Smooth muscle cell (in vitro differentiated cells): ENCODE measurements at regions not wholly inside any gene's neighbourhood (a gene's known extent, or its start where the extent isn't known, plus 50 kb on each side); places are given as distances from the start of the nearest gene placed in this dataset.
"Not testable (repeated sequence)": the region's sequence is repeated elsewhere in the genome, so short reads cannot be mapped to it uniquely, and the experiment has no call there.

ENCODE experiments used
- DNase-seq: peaks from one replicate; lab custom pipeline; 2025; ENCODE audit not compliant: unreplicated experiment; lab: John Stamatoyannopoulos, UW
- H2AFZ ChIP-seq: fragments of 200-600 bp; sonication (generic); 2 replicates; pipeline ENCODE4 v1.6.0; 2016; ENCODE audit warnings: antibody characterized with exemption, low read depth, mild to moderate bottlenecking
- H3F3A ChIP-seq: fragments of 200-600 bp; sonication (generic); 2 replicates; pipeline ENCODE4 v1.6.0; 2017; ENCODE audit warnings: antibody characterized with exemption, low read depth
- H3K27ac ChIP-seq: fragments of 200-600 bp; sonication (generic); 2 replicates; pipeline ENCODE4 v1.5.1; 2016; ENCODE audit warnings: low read depth, mild to moderate bottlenecking
- H3K27me3 ChIP-seq: fragments of 200-600 bp; sonication (generic); 2 replicates; pipeline ENCODE4 v1.6.1; 2016; ENCODE audit warnings: low read depth, mild to moderate bottlenecking
- H3K36me3 ChIP-seq: fragments of 200-600 bp; sonication (generic); 2 replicates; pipeline ENCODE4 v1.5.1; 2016; ENCODE audit warnings: low read depth
- H3K4me1 ChIP-seq: fragments of 200-600 bp; sonication (generic); 2 replicates; pipeline ENCODE4 v1.5.1; 2016; ENCODE audit warnings: low read depth
- H3K4me2 ChIP-seq: fragments of 200-600 bp; sonication (generic); 2 replicates; pipeline ENCODE4 v1.6.0; 2016; ENCODE audit warnings: mild to moderate bottlenecking
- H3K4me3 ChIP-seq: fragments of 200-600 bp; sonication (generic); 2 replicates; pipeline ENCODE4 v1.5.1; 2016; ENCODE audit warnings: mild to moderate bottlenecking
- H3K79me2 ChIP-seq: fragments of 200-600 bp; sonication (generic); 2 replicates; pipeline ENCODE4 v1.6.0; 2016; ENCODE audit warnings: low read depth, mild to moderate bottlenecking
- H3K9ac ChIP-seq: fragments of 200-600 bp; sonication (generic); 2 replicates; pipeline ENCODE4 v1.6.0; 2016; ENCODE audit warnings: low read depth
- H3K9me3 ChIP-seq: fragments of 200-600 bp; sonication (generic); replicated peaks from 2 replicates; pipeline ENCODE4 v1.5.1; 2016; ENCODE audit warnings: low read depth
- H4K20me1 ChIP-seq: fragments of 200-600 bp; sonication (generic); 2 replicates; pipeline ENCODE4 v1.6.0; 2016; ENCODE audit warnings: low read depth
- WGBS: methylation state at CpG from one replicate; pipeline ENCODE4 v1.1.7; 2016; ENCODE audit warnings: low lambda C conversion rate; 5-methylcytosine and 5-hydroxymethylcytosine counted together
- TF ChIP-seq, protein P1 (sequence below): fragments of 200-600 bp; sonication (generic); IDR thresholded peaks from 2 replicates; pipeline ENCODE4 v1.5.1; 2017; ENCODE audit warnings: borderline replicate concordance, mild to moderate bottlenecking, antibody characterized with exemption; ENCODE audit not compliant: insufficient read depth, poor library complexity, severe bottlenecking

DNA sequence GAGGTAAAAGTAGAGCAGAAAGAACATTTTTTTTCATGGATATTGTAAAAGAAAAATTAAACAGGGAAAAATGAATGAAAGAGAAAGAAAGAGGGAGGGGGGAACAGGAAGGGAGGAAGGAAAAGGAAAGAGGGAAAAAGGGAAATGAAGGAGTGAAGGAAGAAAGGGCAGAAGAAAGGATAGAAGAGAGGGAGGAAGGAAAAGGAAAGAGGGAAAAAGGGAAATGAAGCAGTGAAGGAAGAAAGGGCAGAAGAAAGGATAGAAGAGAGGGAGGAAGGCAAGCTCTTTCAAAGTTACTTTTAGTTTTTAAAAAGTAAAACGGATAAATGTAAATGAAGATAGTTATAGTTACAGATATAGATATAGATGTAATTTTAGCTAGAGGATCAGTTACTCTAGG is 1676.7 kb downstream of the MRPL39 start:
- Histone ChIP-seq H2AFZ (no peak overlapping the region), H3K27me3 (no peaks in the 10 kb centered on the region), H3K36me3 (no peaks in the 10 kb centered on the region), H4K20me1 (no peaks in the 10 kb centered on the region), H3K4me1 (no peaks in the 10 kb centered on the region), H3K27ac (no peak overlapping the region), H3K9ac (no peak overlapping the region), H3F3A (no peaks in the 10 kb centered on the region), H3K4me2 (no peak overlapping the region), H3K9me3 (no peaks in the 10 kb centered on the region), H3K79me2 (no peaks in the 10 kb centered on the region), H3K4me3 (no peak overlapping the region)
- 47% methylated on average over 1 of the region's 1 CpG for whole genome bisulfite sequencing
- DNase-seq, result no peak
- TF ChIP-seq, protein P1, sequence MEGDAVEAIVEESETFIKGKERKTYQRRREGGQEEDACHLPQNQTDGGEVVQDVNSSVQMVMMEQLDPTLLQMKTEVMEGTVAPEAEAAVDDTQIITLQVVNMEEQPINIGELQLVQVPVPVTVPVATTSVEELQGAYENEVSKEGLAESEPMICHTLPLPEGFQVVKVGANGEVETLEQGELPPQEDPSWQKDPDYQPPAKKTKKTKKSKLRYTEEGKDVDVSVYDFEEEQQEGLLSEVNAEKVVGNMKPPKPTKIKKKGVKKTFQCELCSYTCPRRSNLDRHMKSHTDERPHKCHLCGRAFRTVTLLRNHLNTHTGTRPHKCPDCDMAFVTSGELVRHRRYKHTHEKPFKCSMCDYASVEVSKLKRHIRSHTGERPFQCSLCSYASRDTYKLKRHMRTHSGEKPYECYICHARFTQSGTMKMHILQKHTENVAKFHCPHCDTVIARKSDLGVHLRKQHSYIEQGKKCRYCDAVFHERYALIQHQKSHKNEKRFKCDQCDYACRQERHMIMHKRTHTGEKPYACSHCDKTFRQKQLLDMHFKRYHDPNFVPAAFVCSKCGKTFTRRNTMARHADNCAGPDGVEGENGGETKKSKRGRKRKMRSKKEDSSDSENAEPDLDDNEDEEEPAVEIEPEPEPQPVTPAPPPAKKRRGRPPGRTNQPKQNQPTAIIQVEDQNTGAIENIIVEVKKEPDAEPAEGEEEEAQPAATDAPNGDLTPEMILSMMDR, result no peak

DNA sequence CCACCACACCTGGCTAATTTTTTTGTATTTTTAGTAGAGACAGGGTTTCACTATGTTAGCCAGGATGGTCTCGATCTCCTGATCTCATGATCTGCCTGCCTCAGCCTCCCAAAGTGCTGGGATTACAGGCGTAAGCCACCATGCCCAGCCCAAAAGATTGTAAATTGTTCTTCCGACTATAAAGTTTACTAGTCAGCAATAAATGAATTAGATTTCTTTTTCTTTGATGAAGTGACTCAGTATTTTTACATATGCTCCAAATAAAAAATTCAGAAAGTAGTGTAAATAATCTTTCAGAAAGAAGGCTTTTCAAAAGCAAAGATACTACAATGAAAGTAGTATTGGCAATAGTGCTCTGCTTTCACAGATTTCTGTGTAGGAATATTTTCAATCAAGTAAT is 1680.9 kb downstream of the MRPL39 start:
- not testable (repeated sequence) for H3K9me3 ChIP-seq

DNA sequence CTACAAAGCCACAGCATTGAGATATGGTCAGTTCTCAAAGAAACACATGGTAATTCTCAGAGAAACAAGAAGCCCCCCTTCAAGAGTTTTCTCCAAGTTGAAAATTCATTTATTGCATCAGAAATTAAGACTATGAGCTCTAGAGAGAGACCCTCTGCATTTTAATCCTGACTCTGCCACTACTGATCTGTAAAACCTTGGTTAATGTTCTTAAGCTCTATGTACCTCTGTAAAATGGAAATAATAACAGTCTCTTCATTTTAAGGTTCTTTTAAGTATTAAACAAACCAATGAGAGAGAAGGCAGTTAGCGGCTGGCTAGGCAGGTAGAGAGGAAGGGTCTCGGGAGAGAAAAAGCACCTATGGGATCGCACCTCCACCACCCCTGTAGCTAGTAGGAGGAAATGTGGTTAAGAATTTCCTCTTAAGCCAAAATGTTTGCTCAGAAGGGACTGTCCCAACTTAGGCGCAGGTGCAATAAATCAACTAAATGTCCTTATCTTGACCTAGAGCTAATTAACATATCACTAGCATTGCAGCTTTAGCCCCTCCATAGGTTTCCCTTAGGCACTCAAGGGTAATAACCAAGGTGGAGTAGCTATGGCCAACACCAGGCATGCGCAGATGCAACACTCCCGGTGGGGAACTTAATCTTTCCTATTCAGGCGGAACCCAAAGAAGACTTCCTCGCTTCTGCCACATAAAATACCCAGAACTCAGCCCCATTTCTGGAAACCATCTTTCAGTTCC is 1685.4 kb downstream of the MRPL39 start:
- TF ChIP-seq, protein P1, result no peak
- no peak for DNase-seq

More for the DNA sequence above, 1680.9 kb downstream of the MRPL39 start:
- not testable (repeated sequence) for H3K79me2 ChIP-seq, H3K27me3 ChIP-seq, H4K20me1 ChIP-seq, H3F3A ChIP-seq, H2AFZ ChIP-seq, H3K27ac ChIP-seq, H3K4me2 ChIP-seq, H3K4me3 ChIP-seq, H3K4me1 ChIP-seq, H3K9ac ChIP-seq, H3K36me3 ChIP-seq, DNase-seq
- 77% methylated on average over 3 of the region's 3 CpGs for WGBS

DNA sequence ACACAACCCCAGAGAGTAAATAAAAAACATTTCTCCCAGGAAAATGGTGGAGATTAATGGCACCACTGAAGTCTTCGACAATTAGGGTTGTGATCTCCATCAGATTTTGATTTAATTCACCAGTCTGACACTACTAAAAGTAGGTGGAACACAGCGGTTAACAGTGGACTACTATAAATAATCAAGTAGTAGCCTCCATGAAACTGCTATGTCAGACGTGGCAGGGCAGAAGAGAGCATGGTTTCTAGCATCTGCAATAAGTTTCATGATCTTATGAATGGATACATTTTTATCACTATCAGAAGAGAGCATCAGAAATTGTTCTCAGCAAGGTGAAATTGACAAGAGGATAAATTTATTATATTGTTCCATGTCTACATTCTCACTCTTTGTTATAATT is 1706.6 kb downstream of the MRPL39 start:
- WGBS, result 56% methylated on average over 3 of the region's 3 CpGs
- TF ChIP-seq, protein P1, result no peak

More for the DNA sequence above, 1685.4 kb downstream of the MRPL39 start:
- Histone ChIP-seq H3K36me3 (no peaks in the 10 kb centered on the region), H3K9ac (no peak overlapping the region), H4K20me1 (no peaks in the 10 kb centered on the region), H3K27ac (no peak overlapping the region), H3K4me1 (no peaks in the 10 kb centered on the region), H3K79me2 (no peaks in the 10 kb centered on the region), H3K27me3 (no peaks in the 10 kb centered on the region), H3F3A (no peaks in the 10 kb centered on the region), H3K4me2 (no peak overlapping the region), H3K4me3 (no peak overlapping the region), H2AFZ (no peak overlapping the region), H3K9me3 (no peaks in the 10 kb centered on the region)
- WGBS, result 84% methylated on average over 8 of the region's 8 CpGs

More for the DNA sequence above, 1706.6 kb downstream of the MRPL39 start:
- no peaks in the 10 kb centered on the region for H3K79me2 ChIP-seq
- no peaks in the 10 kb centered on the region for H3K27me3 ChIP-seq
- H3K4me3 ChIP-seq, result no peak overlapping the region
- H4K20me1 ChIP-seq, result no peaks in the 10 kb centered on the region
- H3K4me2 ChIP-seq, result no peak overlapping the region
- no peak overlapping the region for H3K9ac ChIP-seq
- H3K27ac ChIP-seq, result no peak overlapping the region
- H3K9me3 ChIP-seq, result no peaks in the 10 kb centered on the region
- DNase-seq, result no peak
- no peak overlapping the region for H2AFZ ChIP-seq
- no peaks in the 10 kb centered on the region for H3F3A ChIP-seq
- no peaks in the 10 kb centered on the region for H3K4me1 ChIP-seq
- no peaks in the 10 kb centered on the region for H3K36me3 ChIP-seq
